GM23338 (cell line): ENCODE measurements at regions not wholly inside any gene's neighbourhood (a gene's known extent, or its start where the extent isn't known, plus 50 kb on each side); places are given as distances from the start of the nearest gene placed in this dataset.

Experiments
- ATAC-seq: fragments of 200-7000 bp; cut with Tn5 transposase; 3 replicates; pipeline ENCODE4 v1.9.1; 2020
- DNase-seq: peaks from one replicate; pipeline ENCODE4 v3.0.0-alpha.2; 2015; ENCODE audit warnings: low spot score
- H2AFZ ChIP-seq: fragments of 200-600 bp; sonication (generic); 2 replicates; pipeline ENCODE4 v1.8.0; 2016; ENCODE audit warnings: antibody characterized with exemption, mild to moderate bottlenecking, moderate library complexity
- H3F3A ChIP-seq: fragments of 200-600 bp; sonication (generic); replicated peaks from 2 replicates; pipeline ENCODE4 v1.8.0; 2017; ENCODE audit warnings: antibody characterized with exemption, mixed run types, low read depth
- H3K27ac ChIP-seq: fragments of 200-600 bp; sonication (generic); 2 replicates; pipeline ENCODE4 v1.6.1; 2016; ENCODE audit warnings: low read depth
- H3K27me3 ChIP-seq: fragments of 200-600 bp; sonication (generic); 2 replicates; pipeline ENCODE4 v1.8.0; 2016; ENCODE audit warnings: mild to moderate bottlenecking, mixed run types, moderate library complexity; ENCODE audit not compliant: insufficient read depth
- H3K36me3 ChIP-seq: fragments of 200-600 bp; sonication (generic); 2 replicates; pipeline ENCODE4 v1.8.0; 2016; ENCODE audit warnings: mild to moderate bottlenecking; ENCODE audit not compliant: insufficient read depth
- H3K4me1 ChIP-seq: fragments of 200-600 bp; sonication (generic); 2 replicates; pipeline ENCODE4 v1.8.0; 2016; ENCODE audit warnings: mild to moderate bottlenecking, moderate library complexity; ENCODE audit not compliant: insufficient read depth
- H3K4me2 ChIP-seq: fragments of 200-600 bp; sonication (generic); 2 replicates; pipeline ENCODE4 v1.7.1; 2017; ENCODE audit warnings: mixed run types
- H3K4me3 ChIP-seq: fragments of 200-600 bp; sonication (generic); 2 replicates; pipeline ENCODE4 v1.6.1; 2016; ENCODE audit warnings: mixed run types
- H3K79me2 ChIP-seq: fragments of 200-600 bp; sonication (generic); replicated peaks from 2 replicates; pipeline ENCODE4 v1.8.0; 2017; ENCODE audit warnings: mild to moderate bottlenecking; ENCODE audit not compliant: insufficient read depth
- H3K9me2 ChIP-seq: fragments of 200-600 bp; sonication (generic); 2 replicates; pipeline ENCODE4 v1.8.0; 2017; ENCODE audit not compliant: insufficient read depth
- H4K20me1 ChIP-seq: fragments of 200-600 bp; sonication (generic); replicated peaks from 2 replicates; pipeline ENCODE4 v1.8.0; 2017; ENCODE audit warnings: mild to moderate bottlenecking; ENCODE audit not compliant: insufficient read depth
- H3K27ac Mint-ChIP-seq: 2 replicates; pipeline ENCODE4 v1.8.0; 2020; ENCODE audit warnings: inconsistent platforms, mild to moderate bottlenecking, moderate library complexity, mixed read lengths
- H3K27me3 Mint-ChIP-seq: 3 replicates; pipeline ENCODE4 v1.8.0; 2022; ENCODE audit warnings: low read depth, mild to moderate bottlenecking, moderate library complexity, mixed read lengths, inconsistent platforms; ENCODE audit not compliant: insufficient read depth, poor library complexity
- H3K36me3 Mint-ChIP-seq: 3 replicates; pipeline ENCODE4 v1.8.0; 2021; ENCODE audit warnings: low read depth, mild to moderate bottlenecking, inconsistent platforms, moderate library complexity, mixed read lengths
- H3K4me1 Mint-ChIP-seq: 3 replicates; pipeline ENCODE4 v1.8.0; 2020; ENCODE audit warnings: mild to moderate bottlenecking, inconsistent platforms, mixed read lengths
- H3K4me3 Mint-ChIP-seq: 3 replicates; pipeline ENCODE4 v1.8.0; 2021; ENCODE audit warnings: moderate library complexity, mild to moderate bottlenecking, inconsistent platforms, mixed read lengths
- H3K9me3 Mint-ChIP-seq: 3 replicates; pipeline ENCODE4 v1.8.0; 2020; ENCODE audit warnings: moderate library complexity, mild to moderate bottlenecking, inconsistent platforms, mixed read lengths
- CREB1 ChIP-seq: fragments of 250-450 bp; sonication (Bioruptor Pico); IDR thresholded peaks from 2 replicates; pipeline ENCODE4 v1.5.0; 2020; ENCODE audit warnings: low read depth, mild to moderate bottlenecking, moderate library complexity
- CTCF ChIP-seq, 2 experiments: fragments of 200-600 bp in 1 of 2; sonication (generic) in 1 of 2; conservative IDR thresholded peaks; 2 replicates each; pipeline versions ENCODE4 v1.5.1 to v1.6.1; 2016 to 2017; ENCODE audit warnings: antibody characterized with exemption in 2 of 2, low read depth in 2 of 2, mild to moderate bottlenecking in 2 of 2, moderate library complexity in 1 of 2
- JUNB ChIP-seq: IDR thresholded peaks from one replicate; pipeline ENCODE4 v1.6.1; 2016; ENCODE audit warnings: antibody characterized with exemption; ENCODE audit not compliant: unreplicated experiment
- NANOG ChIP-seq: IDR thresholded peaks from 2 replicates; pipeline ENCODE4 v1.6.1; 2016; ENCODE audit warnings: antibody characterized with exemption, borderline replicate concordance
- POLR2AphosphoS5 ChIP-seq: IDR thresholded peaks from 2 replicates; pipeline ENCODE4 v1.6.1; 2016; ENCODE audit warnings: antibody characterized with exemption, low read depth
- REST ChIP-seq: IDR thresholded peaks from one replicate; pipeline ENCODE4 v1.6.1; 2018; ENCODE audit warnings: antibody characterized with exemption; ENCODE audit not compliant: unreplicated experiment
- ZNF114 ChIP-seq: fragments of 250-450 bp; sonication (Bioruptor Pico); IDR thresholded peaks from 2 replicates; pipeline ENCODE4 v1.5.0; 2020; ENCODE audit warnings: mild to moderate bottlenecking, moderate library complexity
- ZNF331 ChIP-seq: fragments of 250-450 bp; sonication (Bioruptor Pico); IDR thresholded peaks from 2 replicates; pipeline ENCODE4 v1.5.0; 2020; ENCODE audit warnings: low read depth, mild to moderate bottlenecking, moderate library complexity
- TF ChIP-seq, protein P1 (sequence below): IDR thresholded peaks from 2 replicates; pipeline ENCODE4 v1.6.1; 2016; ENCODE audit warnings: antibody characterized with exemption

DNA sequence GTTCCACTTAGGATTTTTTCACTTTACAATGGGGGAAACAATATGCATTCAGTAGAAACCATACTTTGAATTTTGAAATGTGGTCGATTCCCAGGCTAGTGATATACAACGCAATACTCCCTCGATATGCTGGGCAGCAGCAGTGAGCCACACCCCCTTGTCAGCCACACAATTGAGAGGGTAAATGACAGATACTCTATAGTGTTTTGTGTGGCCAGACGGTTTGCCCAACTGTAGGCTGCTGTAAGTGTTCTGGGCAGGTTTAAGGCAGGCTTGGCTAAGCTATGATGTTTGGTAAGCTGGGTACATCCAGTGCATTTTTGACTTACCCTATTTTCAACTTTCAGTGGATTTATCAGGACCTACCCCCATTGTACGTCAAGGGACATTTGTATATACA, 169.6 kb upstream of the KIAA1217 start (continued):
- TF ChIP-seq CREB1 (no peak), REST (no peak), CTCF (conservative IDR thresholded peaks at IDR 0.05; ENCODE audit: low read depth in 2 of 2) (no peak), POLR2AphosphoS5 (no peak), ZNF114 (CRISPR knock-in tag) (no peak), ZNF331 (CRISPR knock-in tag) (no peak), JUNB (no peak), NANOG (no peak)
- TF ChIP-seq, protein P1, sequence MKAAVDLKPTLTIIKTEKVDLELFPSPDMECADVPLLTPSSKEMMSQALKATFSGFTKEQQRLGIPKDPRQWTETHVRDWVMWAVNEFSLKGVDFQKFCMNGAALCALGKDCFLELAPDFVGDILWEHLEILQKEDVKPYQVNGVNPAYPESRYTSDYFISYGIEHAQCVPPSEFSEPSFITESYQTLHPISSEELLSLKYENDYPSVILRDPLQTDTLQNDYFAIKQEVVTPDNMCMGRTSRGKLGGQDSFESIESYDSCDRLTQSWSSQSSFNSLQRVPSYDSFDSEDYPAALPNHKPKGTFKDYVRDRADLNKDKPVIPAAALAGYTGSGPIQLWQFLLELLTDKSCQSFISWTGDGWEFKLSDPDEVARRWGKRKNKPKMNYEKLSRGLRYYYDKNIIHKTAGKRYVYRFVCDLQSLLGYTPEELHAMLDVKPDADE, result no peak

GRCh38 chr10:24039897-24040296, 169.0 kb upstream of the KIAA1217 start:
- peaks cover 5% of the 10 kb centered on the region for H3K4me1 Mint-ChIP-seq
- no peak for ATAC-seq
- no peaks in the 10 kb centered on the region for H3K9me3 Mint-ChIP-seq

More at GRCh38 chr10:24039897-24040296, 169.0 kb upstream of the KIAA1217 start:
- peaks cover 5% of the 10 kb centered on the region for H3K27me3 Mint-ChIP-seq
- Histone ChIP-seq H3K27ac (no peak overlapping the region), H3K4me1 (no peaks in the 10 kb centered on the region), H3F3A (no peaks in the 10 kb centered on the region), H3K4me2 (no peak overlapping the region), H2AFZ (no peak overlapping the region), H3K4me3 (no peak overlapping the region), H4K20me1 (no peaks in the 10 kb centered on the region), H3K9me2 (no peaks in the 10 kb centered on the region), H3K27me3 (no peaks in the 10 kb centered on the region), H3K36me3 (no peaks in the 10 kb centered on the region), H3K79me2 (no peaks in the 10 kb centered on the region)
- no peak overlapping the region for H3K4me3 Mint-ChIP-seq
- TF ChIP-seq ZNF114 (CRISPR knock-in tag), result no peak
- no peak for TF ChIP-seq NANOG
- no peak for DNase-seq
- H3K27ac Mint-ChIP-seq, result no peak overlapping the region
- no peaks in the 10 kb centered on the region for H3K36me3 Mint-ChIP-seq
